ENCODE measurements at regions not wholly inside any gene's neighbourhood (a gene's known extent, or its start where the extent isn't known, plus 50 kb on each side); places are given as distances from the start of the nearest gene placed in this dataset.
"Not testable (repeated sequence)": the region's sequence is repeated elsewhere in the genome, so short reads cannot be mapped to it uniquely, and the experiment has no call there.

GRCh38 chr13:109436055-109436622 is 350.2 kb downstream of the IRS2 start:
- no peak for DNase-seq

- no peak for DNase-seq
Measured at GRCh38 chr13:109431217-109431616, 355.2 kb downstream of the IRS2 start.

GRCh38 chr13:109428146-109428545 is 358.2 kb downstream of the IRS2 start:
- DNase-seq = no peak

GRCh38 chr13:109427695-109428094 is 358.7 kb downstream of the IRS2 start:
- DNase-seq = no peak

- DNase-seq = peak; percentile 11
Measured at GRCh38 chr13:109427148-109427547, 359.2 kb downstream of the IRS2 start.

GRCh38 chr13:109426690-109426990 is 359.7 kb downstream of the IRS2 start:
- no peak for DNase-seq

GRCh38 chr13:109425821-109426689 is 360.3 kb downstream of the IRS2 start:
- DNase-seq = no peak

GRCh38 chr13:109422161-109422560 is 364.2 kb downstream of the IRS2 start:
- no peak for DNase-seq

GRCh38 chr13:109419896-109420295 is 366.5 kb downstream of the IRS2 start:
- DNase-seq = no peak

- DNase-seq = no peak
Measured at GRCh38 chr13:109418111-109418510, 368.3 kb downstream of the IRS2 start.

- DNase-seq = no peak
Measured at GRCh38 chr13:109416001-109416400, 370.4 kb downstream of the IRS2 start.

GRCh38 chr13:109415057-109415456 is 371.3 kb downstream of the IRS2 start:
- DNase-seq = peak; percentile 11

- peak; percentile 32 for DNase-seq
Measured at GRCh38 chr13:109412283-109412901, 374.0 kb downstream of the IRS2 start.

- no peak for DNase-seq
Measured at GRCh38 chr13:109410868-109411267, 375.5 kb downstream of the IRS2 start.

GRCh38 chr13:109408591-109409382 is 377.6 kb downstream of the IRS2 start:
- DNase-seq = no peak

GRCh38 chr13:109406376-109406992 is 379.9 kb downstream of the IRS2 start:
- no peak for DNase-seq

- DNase-seq = no peak
Measured at GRCh38 chr13:109403012-109403421, 383.4 kb downstream of the IRS2 start.

- no peak for DNase-seq
Measured at GRCh38 chr13:109401891-109402290, 384.5 kb downstream of the IRS2 start.

- DNase-seq = no peak
Measured at GRCh38 chr13:109401307-109401706, 385.1 kb downstream of the IRS2 start.

- no peak for DNase-seq
Measured at GRCh38 chr13:109400624-109401257, 385.6 kb downstream of the IRS2 start.

- DNase-seq = no peak
Measured at GRCh38 chr13:109400209-109400608, 386.2 kb downstream of the IRS2 start.

GRCh38 chr13:109398071-109398470 is 388.3 kb downstream of the IRS2 start:
- not testable (repeated sequence) for DNase-seq
